Smooth muscle cell (in vitro differentiated cells): ENCODE measurements at regions not wholly inside any gene's neighbourhood (a gene's known extent, or its start where the extent isn't known, plus 50 kb on each side); places are given as distances from the start of the nearest gene placed in this dataset.
"Not testable (repeated sequence)": the region's sequence is repeated elsewhere in the genome, so short reads cannot be mapped to it uniquely, and the experiment has no call there.

Experiments
- DNase-seq: peaks from one replicate; lab custom pipeline; 2025; ENCODE audit not compliant: unreplicated experiment; lab: John Stamatoyannopoulos, UW
- H2AFZ ChIP-seq: fragments of 200-600 bp; sonication (generic); 2 replicates; pipeline ENCODE4 v1.6.0; 2016; ENCODE audit warnings: antibody characterized with exemption, low read depth, mild to moderate bottlenecking
- H3F3A ChIP-seq: fragments of 200-600 bp; sonication (generic); 2 replicates; pipeline ENCODE4 v1.6.0; 2017; ENCODE audit warnings: antibody characterized with exemption, low read depth
- H3K27ac ChIP-seq: fragments of 200-600 bp; sonication (generic); 2 replicates; pipeline ENCODE4 v1.5.1; 2016; ENCODE audit warnings: low read depth, mild to moderate bottlenecking
- H3K27me3 ChIP-seq: fragments of 200-600 bp; sonication (generic); 2 replicates; pipeline ENCODE4 v1.6.1; 2016; ENCODE audit warnings: low read depth, mild to moderate bottlenecking
- H3K36me3 ChIP-seq: fragments of 200-600 bp; sonication (generic); 2 replicates; pipeline ENCODE4 v1.5.1; 2016; ENCODE audit warnings: low read depth
- H3K4me1 ChIP-seq: fragments of 200-600 bp; sonication (generic); 2 replicates; pipeline ENCODE4 v1.5.1; 2016; ENCODE audit warnings: low read depth
- H3K4me2 ChIP-seq: fragments of 200-600 bp; sonication (generic); 2 replicates; pipeline ENCODE4 v1.6.0; 2016; ENCODE audit warnings: mild to moderate bottlenecking
- H3K4me3 ChIP-seq: fragments of 200-600 bp; sonication (generic); 2 replicates; pipeline ENCODE4 v1.5.1; 2016; ENCODE audit warnings: mild to moderate bottlenecking
- H3K79me2 ChIP-seq: fragments of 200-600 bp; sonication (generic); 2 replicates; pipeline ENCODE4 v1.6.0; 2016; ENCODE audit warnings: low read depth, mild to moderate bottlenecking
- H3K9ac ChIP-seq: fragments of 200-600 bp; sonication (generic); 2 replicates; pipeline ENCODE4 v1.6.0; 2016; ENCODE audit warnings: low read depth
- H3K9me3 ChIP-seq: fragments of 200-600 bp; sonication (generic); replicated peaks from 2 replicates; pipeline ENCODE4 v1.5.1; 2016; ENCODE audit warnings: low read depth
- H4K20me1 ChIP-seq: fragments of 200-600 bp; sonication (generic); 2 replicates; pipeline ENCODE4 v1.6.0; 2016; ENCODE audit warnings: low read depth
- WGBS: methylation state at CpG from one replicate; pipeline ENCODE4 v1.1.7; 2016; ENCODE audit warnings: low lambda C conversion rate; 5-methylcytosine and 5-hydroxymethylcytosine counted together
- TF ChIP-seq, protein P1 (sequence below): fragments of 200-600 bp; sonication (generic); IDR thresholded peaks from 2 replicates; pipeline ENCODE4 v1.5.1; 2017; ENCODE audit warnings: borderline replicate concordance, mild to moderate bottlenecking, antibody characterized with exemption; ENCODE audit not compliant: insufficient read depth, poor library complexity, severe bottlenecking

DNA sequence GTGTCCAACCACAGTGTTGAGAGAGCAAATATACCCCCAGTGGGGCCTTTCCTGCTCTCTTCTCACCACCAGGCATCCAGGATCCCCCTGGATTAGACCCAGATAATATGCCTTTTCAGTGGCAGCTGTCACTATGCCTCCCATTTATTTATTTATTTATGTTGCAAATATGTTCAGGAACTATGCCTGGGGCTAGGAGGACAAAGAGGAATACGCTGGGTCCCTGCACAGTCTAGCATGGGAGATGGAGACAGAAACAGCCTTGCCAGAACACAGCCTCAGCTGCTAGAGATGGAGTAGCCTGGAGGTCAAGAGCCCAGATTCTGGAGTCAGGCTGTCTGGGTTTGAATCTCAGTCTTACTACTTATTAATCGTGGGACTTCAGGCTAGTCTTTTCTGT, 74.6 kb upstream of the LRFN2 start:
- Histone ChIP-seq H3K4me1 (no peaks in the 10 kb centered on the region), H3K27ac (no peak overlapping the region), H3K4me2 (no peak overlapping the region), H3K9ac (no peak overlapping the region), H3K9me3 (no peaks in the 10 kb centered on the region), H2AFZ (no peak overlapping the region), H3F3A (no peaks in the 10 kb centered on the region), H4K20me1 (no peaks in the 10 kb centered on the region), H3K27me3 (peaks cover 21% of the 10 kb centered on the region), H3K4me3 (no peak overlapping the region), H3K36me3 (no peaks in the 10 kb centered on the region), H3K79me2 (no peaks in the 10 kb centered on the region)
- TF ChIP-seq, protein P1, sequence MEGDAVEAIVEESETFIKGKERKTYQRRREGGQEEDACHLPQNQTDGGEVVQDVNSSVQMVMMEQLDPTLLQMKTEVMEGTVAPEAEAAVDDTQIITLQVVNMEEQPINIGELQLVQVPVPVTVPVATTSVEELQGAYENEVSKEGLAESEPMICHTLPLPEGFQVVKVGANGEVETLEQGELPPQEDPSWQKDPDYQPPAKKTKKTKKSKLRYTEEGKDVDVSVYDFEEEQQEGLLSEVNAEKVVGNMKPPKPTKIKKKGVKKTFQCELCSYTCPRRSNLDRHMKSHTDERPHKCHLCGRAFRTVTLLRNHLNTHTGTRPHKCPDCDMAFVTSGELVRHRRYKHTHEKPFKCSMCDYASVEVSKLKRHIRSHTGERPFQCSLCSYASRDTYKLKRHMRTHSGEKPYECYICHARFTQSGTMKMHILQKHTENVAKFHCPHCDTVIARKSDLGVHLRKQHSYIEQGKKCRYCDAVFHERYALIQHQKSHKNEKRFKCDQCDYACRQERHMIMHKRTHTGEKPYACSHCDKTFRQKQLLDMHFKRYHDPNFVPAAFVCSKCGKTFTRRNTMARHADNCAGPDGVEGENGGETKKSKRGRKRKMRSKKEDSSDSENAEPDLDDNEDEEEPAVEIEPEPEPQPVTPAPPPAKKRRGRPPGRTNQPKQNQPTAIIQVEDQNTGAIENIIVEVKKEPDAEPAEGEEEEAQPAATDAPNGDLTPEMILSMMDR = no peak
- WGBS = 85% methylated on average over 2 of the region's 2 CpGs
- DNase-seq = no peak

DNA sequence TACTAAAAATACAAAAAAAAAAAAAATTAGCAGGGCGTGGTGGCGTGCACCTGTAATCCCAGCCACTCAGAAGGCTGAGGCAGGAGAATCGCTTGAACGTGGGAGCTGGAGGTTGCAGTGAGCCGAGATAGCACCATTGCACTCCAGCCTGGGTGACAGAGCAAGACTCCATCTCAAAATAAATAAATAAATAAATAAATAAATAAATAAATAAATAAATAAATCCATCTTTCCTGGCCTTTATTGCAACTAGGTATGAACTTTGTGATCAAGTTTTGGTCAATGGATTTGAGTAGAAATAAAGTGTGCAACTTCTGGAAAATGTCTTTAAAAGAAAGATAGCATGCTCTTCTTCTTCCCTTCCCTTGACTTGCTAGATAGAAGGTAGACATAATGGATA, 69.6 kb upstream of the LRFN2 start:
- WGBS = 95% methylated on average over 5 of the region's 5 CpGs
- H3K4me2 ChIP-seq, H3F3A ChIP-seq, H3K36me3 ChIP-seq, H3K4me3 ChIP-seq, H4K20me1 ChIP-seq, H2AFZ ChIP-seq, H3K9ac ChIP-seq, H3K79me2 ChIP-seq, H3K27ac ChIP-seq, DNase-seq, H3K9me3 ChIP-seq, H3K4me1 ChIP-seq: not testable (repeated sequence)
- peaks cover 21% of the 10 kb centered on the region for H3K27me3 ChIP-seq

DNA sequence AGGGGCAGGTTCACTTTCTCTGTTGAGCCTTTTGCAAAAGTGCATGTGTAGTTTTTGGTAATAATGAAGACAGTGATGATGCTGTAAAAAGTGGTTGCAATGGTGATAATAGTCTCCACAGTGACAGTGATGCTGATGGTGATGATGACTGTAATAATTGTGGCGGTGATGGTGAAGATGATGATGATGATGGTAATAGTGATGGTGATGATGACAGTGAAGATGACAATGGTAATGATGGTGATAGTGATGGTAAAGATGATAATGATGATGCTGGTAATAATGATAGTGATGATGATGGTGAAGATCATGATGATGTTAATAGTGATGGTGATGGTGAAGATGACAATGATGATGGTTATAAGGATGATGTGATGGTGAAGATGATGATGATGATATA, 67.7 kb upstream of the LRFN2 start:
- no peaks in the 10 kb centered on the region for H3K9me3 ChIP-seq
- H3K9ac ChIP-seq = no peak overlapping the region
- H2AFZ ChIP-seq = no peak overlapping the region
- no peaks in the 10 kb centered on the region for H3F3A ChIP-seq
- H3K4me1 ChIP-seq = no peaks in the 10 kb centered on the region
- H4K20me1 ChIP-seq = no peaks in the 10 kb centered on the region
- H3K4me2 ChIP-seq = no peak overlapping the region
- 86% methylated on average over 1 of the region's 1 CpG for WGBS
- H3K27me3 ChIP-seq = peaks cover 19% of the 10 kb centered on the region
- no peak overlapping the region for H3K4me3 ChIP-seq
- H3K27ac ChIP-seq = no peak overlapping the region
- no peaks in the 10 kb centered on the region for H3K79me2 ChIP-seq
- no peaks in the 10 kb centered on the region for H3K36me3 ChIP-seq
- TF ChIP-seq, protein P1 = no peak
- DNase-seq = no peak

DNA sequence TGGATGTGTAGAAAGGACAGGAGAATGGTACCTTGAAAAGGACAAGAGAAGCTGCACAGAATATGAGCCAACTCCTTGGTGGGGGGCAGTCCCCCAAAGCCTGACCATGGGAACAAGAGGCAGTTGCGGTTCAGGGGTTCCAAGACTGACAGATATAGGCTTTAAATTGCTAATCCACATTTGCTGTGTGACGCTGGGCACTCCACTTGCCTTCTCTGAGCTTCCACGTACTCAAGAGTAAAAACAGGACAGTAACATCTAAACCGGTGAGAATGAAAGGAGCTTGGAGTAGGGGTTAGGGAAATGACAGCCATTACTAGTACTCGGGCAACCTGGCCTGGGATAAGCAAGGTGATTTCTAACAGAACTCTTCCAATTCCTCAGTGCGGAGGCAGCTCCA, 57.9 kb upstream of the LRFN2 start:
- no peak overlapping the region for H3K4me2 ChIP-seq
- no peaks in the 10 kb centered on the region for H3F3A ChIP-seq
- H2AFZ ChIP-seq = no peak overlapping the region
- TF ChIP-seq, protein P1 = no peak
- no peak overlapping the region for H3K4me3 ChIP-seq
- H4K20me1 ChIP-seq = no peaks in the 10 kb centered on the region
- 92% methylated on average over 6 of the region's 6 CpGs for WGBS
- no peaks in the 10 kb centered on the region for H3K9me3 ChIP-seq
- no peak overlapping the region for H3K27ac ChIP-seq
- H3K79me2 ChIP-seq = no peaks in the 10 kb centered on the region
- H3K9ac ChIP-seq = no peak overlapping the region
- H3K4me1 ChIP-seq = no peaks in the 10 kb centered on the region
- DNase-seq = no peak
- H3K27me3 ChIP-seq = peaks cover 43% of the 10 kb centered on the region
- H3K36me3 ChIP-seq = no peaks in the 10 kb centered on the region
